GM23338 (cell line): ENCODE measurements at regions not wholly inside any gene's neighbourhood (a gene's known extent, or its start where the extent isn't known, plus 50 kb on each side); places are given as distances from the start of the nearest gene placed in this dataset.

Experiments used
- ATAC-seq: fragments of 200-7000 bp; cut with Tn5 transposase; 3 replicates; pipeline ENCODE4 v1.9.1; 2020
- DNase-seq: peaks from one replicate; pipeline ENCODE4 v3.0.0-alpha.2; 2015; ENCODE audit warnings: low spot score
- H2AFZ ChIP-seq: fragments of 200-600 bp; sonication (generic); 2 replicates; pipeline ENCODE4 v1.8.0; 2016; ENCODE audit warnings: antibody characterized with exemption, mild to moderate bottlenecking, moderate library complexity
- H3F3A ChIP-seq: fragments of 200-600 bp; sonication (generic); replicated peaks from 2 replicates; pipeline ENCODE4 v1.8.0; 2017; ENCODE audit warnings: antibody characterized with exemption, mixed run types, low read depth
- H3K27ac ChIP-seq: fragments of 200-600 bp; sonication (generic); 2 replicates; pipeline ENCODE4 v1.6.1; 2016; ENCODE audit warnings: low read depth
- H3K27me3 ChIP-seq: fragments of 200-600 bp; sonication (generic); 2 replicates; pipeline ENCODE4 v1.8.0; 2016; ENCODE audit warnings: mild to moderate bottlenecking, mixed run types, moderate library complexity; ENCODE audit not compliant: insufficient read depth
- H3K36me3 ChIP-seq: fragments of 200-600 bp; sonication (generic); 2 replicates; pipeline ENCODE4 v1.8.0; 2016; ENCODE audit warnings: mild to moderate bottlenecking; ENCODE audit not compliant: insufficient read depth
- H3K4me1 ChIP-seq: fragments of 200-600 bp; sonication (generic); 2 replicates; pipeline ENCODE4 v1.8.0; 2016; ENCODE audit warnings: mild to moderate bottlenecking, moderate library complexity; ENCODE audit not compliant: insufficient read depth
- H3K4me2 ChIP-seq: fragments of 200-600 bp; sonication (generic); 2 replicates; pipeline ENCODE4 v1.7.1; 2017; ENCODE audit warnings: mixed run types
- H3K4me3 ChIP-seq: fragments of 200-600 bp; sonication (generic); 2 replicates; pipeline ENCODE4 v1.6.1; 2016; ENCODE audit warnings: mixed run types
- H3K79me2 ChIP-seq: fragments of 200-600 bp; sonication (generic); replicated peaks from 2 replicates; pipeline ENCODE4 v1.8.0; 2017; ENCODE audit warnings: mild to moderate bottlenecking; ENCODE audit not compliant: insufficient read depth
- H3K9me2 ChIP-seq: fragments of 200-600 bp; sonication (generic); 2 replicates; pipeline ENCODE4 v1.8.0; 2017; ENCODE audit not compliant: insufficient read depth
- H4K20me1 ChIP-seq: fragments of 200-600 bp; sonication (generic); replicated peaks from 2 replicates; pipeline ENCODE4 v1.8.0; 2017; ENCODE audit warnings: mild to moderate bottlenecking; ENCODE audit not compliant: insufficient read depth
- H3K27ac Mint-ChIP-seq: 2 replicates; pipeline ENCODE4 v1.8.0; 2020; ENCODE audit warnings: inconsistent platforms, mild to moderate bottlenecking, moderate library complexity, mixed read lengths
- H3K27me3 Mint-ChIP-seq: 3 replicates; pipeline ENCODE4 v1.8.0; 2022; ENCODE audit warnings: low read depth, mild to moderate bottlenecking, moderate library complexity, mixed read lengths, inconsistent platforms; ENCODE audit not compliant: insufficient read depth, poor library complexity
- H3K36me3 Mint-ChIP-seq: 3 replicates; pipeline ENCODE4 v1.8.0; 2021; ENCODE audit warnings: low read depth, mild to moderate bottlenecking, inconsistent platforms, moderate library complexity, mixed read lengths
- H3K4me1 Mint-ChIP-seq: 3 replicates; pipeline ENCODE4 v1.8.0; 2020; ENCODE audit warnings: mild to moderate bottlenecking, inconsistent platforms, mixed read lengths
- H3K4me3 Mint-ChIP-seq: 3 replicates; pipeline ENCODE4 v1.8.0; 2021; ENCODE audit warnings: moderate library complexity, mild to moderate bottlenecking, inconsistent platforms, mixed read lengths
- H3K9me3 Mint-ChIP-seq: 3 replicates; pipeline ENCODE4 v1.8.0; 2020; ENCODE audit warnings: moderate library complexity, mild to moderate bottlenecking, inconsistent platforms, mixed read lengths
- CREB1 ChIP-seq: fragments of 250-450 bp; sonication (Bioruptor Pico); IDR thresholded peaks from 2 replicates; pipeline ENCODE4 v1.5.0; 2020; ENCODE audit warnings: low read depth, mild to moderate bottlenecking, moderate library complexity
- ETS1 ChIP-seq: IDR thresholded peaks from 2 replicates; pipeline ENCODE4 v1.6.1; 2016; ENCODE audit warnings: antibody characterized with exemption
- EZH2 ChIP-seq: fragments of 200-600 bp; sonication (generic); IDR thresholded peaks from one replicate; pipeline ENCODE4 v1.8.0; 2017; ENCODE audit warnings: antibody characterized with exemption, mild to moderate bottlenecking, low read depth; ENCODE audit not compliant: unreplicated experiment
- EZH2phosphoT487 ChIP-seq: fragments of 200-600 bp; sonication (generic); IDR thresholded peaks from one replicate; pipeline ENCODE4 v1.8.1; 2018; ENCODE audit warnings: antibody characterized with exemption; ENCODE audit not compliant: unreplicated experiment
- JUNB ChIP-seq: IDR thresholded peaks from one replicate; pipeline ENCODE4 v1.6.1; 2016; ENCODE audit warnings: antibody characterized with exemption; ENCODE audit not compliant: unreplicated experiment
- POLR2AphosphoS5 ChIP-seq: IDR thresholded peaks from 2 replicates; pipeline ENCODE4 v1.6.1; 2016; ENCODE audit warnings: antibody characterized with exemption, low read depth
- REST ChIP-seq: IDR thresholded peaks from one replicate; pipeline ENCODE4 v1.6.1; 2018; ENCODE audit warnings: antibody characterized with exemption; ENCODE audit not compliant: unreplicated experiment
- STAT1 ChIP-seq: IDR thresholded peaks from one replicate; pipeline ENCODE4 v1.6.1; 2016; ENCODE audit warnings: antibody characterized with exemption; ENCODE audit not compliant: unreplicated experiment
- ZNF114 ChIP-seq: fragments of 250-450 bp; sonication (Bioruptor Pico); IDR thresholded peaks from 2 replicates; pipeline ENCODE4 v1.5.0; 2020; ENCODE audit warnings: mild to moderate bottlenecking, moderate library complexity
- ZNF331 ChIP-seq: fragments of 250-450 bp; sonication (Bioruptor Pico); IDR thresholded peaks from 2 replicates; pipeline ENCODE4 v1.5.0; 2020; ENCODE audit warnings: low read depth, mild to moderate bottlenecking, moderate library complexity
- ZNF462 ChIP-seq: fragments of 250-450 bp; sonication (Bioruptor Pico); IDR thresholded peaks from 2 replicates; pipeline ENCODE4 v1.5.0; 2020; ENCODE audit warnings: mild to moderate bottlenecking, moderate library complexity

- no peak for TF ChIP-seq ZNF331 (CRISPR knock-in tag)
- no peak for TF ChIP-seq JUNB
- TF ChIP-seq POLR2AphosphoS5, result no peak
- no peak for TF ChIP-seq ZNF462 (CRISPR knock-in tag)
- no peak for TF ChIP-seq CREB1 (CRISPR knock-in tag)
- TF ChIP-seq EZH2phosphoT487, result no peak
- no peak for TF ChIP-seq ETS1
- TF ChIP-seq ZNF114, result no peak
- TF ChIP-seq EZH2, result no peak
- no peak for TF ChIP-seq STAT1
- TF ChIP-seq REST, result no peak
- Histone ChIP-seq H3K4me2 (no peak overlapping the region), H3F3A (no peaks in the 10 kb centered on the region), H3K4me3 (no peak overlapping the region), H3K4me1 (no peaks in the 10 kb centered on the region), H3K36me3 (no peaks in the 10 kb centered on the region), H4K20me1 (no peaks in the 10 kb centered on the region), H2AFZ (no peak overlapping the region), H3K27me3 (no peaks in the 10 kb centered on the region), H3K9me2 (no peaks in the 10 kb centered on the region), H3K79me2 (no peaks in the 10 kb centered on the region), H3K27ac (no peak overlapping the region)
- peaks cover 4% of the 10 kb centered on the region; the same call in 1 of the 3 replicates for H3K9me3 Mint-ChIP-seq
- H3K27me3 Mint-ChIP-seq, result peaks cover under 1% of the 10 kb centered on the region
- ATAC-seq (no peak), DNase-seq (no peak)
- no peaks in the 10 kb centered on the region for H3K36me3 Mint-ChIP-seq
- no peak overlapping the region for H3K4me3 Mint-ChIP-seq
- no peak overlapping the region for H3K27ac Mint-ChIP-seq
- H3K4me1 Mint-ChIP-seq, result no peaks in the 10 kb centered on the region; the same call in 1 of the 3 replicates
Observed at GRCh38 chr2:12162269-12163247, 416.1 kb downstream of the LPIN1 start.
